Ovary (tissue), 3 donors: ENCODE measurements at regions not wholly inside any gene's neighbourhood (a gene's known extent, or its start where the extent isn't known, plus 50 kb on each side); places are given as distances from the start of the nearest gene placed in this dataset.

Source experiments
- EP300 ChIP-seq: sonication (generic); formaldehyde crosslinking; IDR thresholded peaks from one replicate; pipeline ENCODE4 v1.6.1; 2017; ENCODE audit warnings: antibody characterized with exemption
- POLR2A ChIP-seq: fragments of 450-650 bp; IDR thresholded peaks from one replicate; pipeline ENCODE4 v1.6.1; 2017; ENCODE audit warnings: antibody characterized with exemption, mild to moderate bottlenecking, moderate library complexity
- TF ChIP-seq, protein P1 (sequence below), 3 donors: fragments of 450-650 bp in 2 of 3; fragments of 200-600 bp in 1 of 3; IDR thresholded peaks; one replicate each; pipeline versions ENCODE4 v1.5.1 to v1.8.0; 2016 to 2022; ENCODE audit warnings: antibody characterized with exemption in 3 of 3, mild to moderate bottlenecking in 1 of 3
- donor health status: DM: no; HTN: no; CAD: no.

DNA sequence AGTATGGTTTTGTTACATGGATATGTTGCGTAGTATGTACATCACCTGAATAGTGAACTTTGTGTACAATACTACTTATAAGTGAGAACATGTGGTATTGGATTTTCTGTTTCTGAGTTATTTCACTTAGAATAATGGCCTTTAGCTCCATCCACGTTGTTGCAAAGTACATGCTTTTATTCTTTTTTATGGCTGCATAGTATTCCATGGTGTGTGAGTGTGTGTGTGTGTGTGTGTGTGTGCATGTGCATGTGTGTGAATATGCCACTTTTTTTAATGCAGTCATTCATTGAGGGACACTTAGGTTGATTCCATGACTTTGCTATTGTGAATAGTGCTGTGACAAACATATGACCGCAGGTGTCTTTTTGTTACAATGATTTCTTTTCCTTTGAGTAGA lies 147.8 kb downstream of the LEPR start:
- TF ChIP-seq, protein P1, sequence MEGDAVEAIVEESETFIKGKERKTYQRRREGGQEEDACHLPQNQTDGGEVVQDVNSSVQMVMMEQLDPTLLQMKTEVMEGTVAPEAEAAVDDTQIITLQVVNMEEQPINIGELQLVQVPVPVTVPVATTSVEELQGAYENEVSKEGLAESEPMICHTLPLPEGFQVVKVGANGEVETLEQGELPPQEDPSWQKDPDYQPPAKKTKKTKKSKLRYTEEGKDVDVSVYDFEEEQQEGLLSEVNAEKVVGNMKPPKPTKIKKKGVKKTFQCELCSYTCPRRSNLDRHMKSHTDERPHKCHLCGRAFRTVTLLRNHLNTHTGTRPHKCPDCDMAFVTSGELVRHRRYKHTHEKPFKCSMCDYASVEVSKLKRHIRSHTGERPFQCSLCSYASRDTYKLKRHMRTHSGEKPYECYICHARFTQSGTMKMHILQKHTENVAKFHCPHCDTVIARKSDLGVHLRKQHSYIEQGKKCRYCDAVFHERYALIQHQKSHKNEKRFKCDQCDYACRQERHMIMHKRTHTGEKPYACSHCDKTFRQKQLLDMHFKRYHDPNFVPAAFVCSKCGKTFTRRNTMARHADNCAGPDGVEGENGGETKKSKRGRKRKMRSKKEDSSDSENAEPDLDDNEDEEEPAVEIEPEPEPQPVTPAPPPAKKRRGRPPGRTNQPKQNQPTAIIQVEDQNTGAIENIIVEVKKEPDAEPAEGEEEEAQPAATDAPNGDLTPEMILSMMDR (IDR thresholded peaks at IDR 0.05) = no peak
- TF ChIP-seq POLR2A = no peak
- no peak for TF ChIP-seq EP300
